Right ventricle myocardium superior (tissue), 1 donor: ENCODE measurements at regions not wholly inside any gene's neighbourhood (a gene's known extent, or its start where the extent isn't known, plus 50 kb on each side); places are given as distances from the start of the nearest gene placed in this dataset.
"Not testable (repeated sequence)": the region's sequence is repeated elsewhere in the genome, so short reads cannot be mapped to it uniquely, and the experiment has no call there.

Experiments used
- ATAC-seq: fragments of 200-7000 bp; cut with Tn5 transposase; one replicate; pipeline ENCODE4 v1.9.1; 2020; ENCODE audit warnings: mild to moderate bottlenecking; ENCODE audit not compliant: poor library complexity
- DNase-seq: peaks from one replicate; pipeline ENCODE4 v3.0.0-alpha.2; 2020
- intact Hi-C: fragments of 100-400 bp; cut with DNase I; formaldehyde crosslinking; loops from one replicate; pipeline ENCODE4 v1.11.2; 2022
- donor health status: DM: no; HTN: yes; CAD: no; lungs with severe emphysema.

DNA sequence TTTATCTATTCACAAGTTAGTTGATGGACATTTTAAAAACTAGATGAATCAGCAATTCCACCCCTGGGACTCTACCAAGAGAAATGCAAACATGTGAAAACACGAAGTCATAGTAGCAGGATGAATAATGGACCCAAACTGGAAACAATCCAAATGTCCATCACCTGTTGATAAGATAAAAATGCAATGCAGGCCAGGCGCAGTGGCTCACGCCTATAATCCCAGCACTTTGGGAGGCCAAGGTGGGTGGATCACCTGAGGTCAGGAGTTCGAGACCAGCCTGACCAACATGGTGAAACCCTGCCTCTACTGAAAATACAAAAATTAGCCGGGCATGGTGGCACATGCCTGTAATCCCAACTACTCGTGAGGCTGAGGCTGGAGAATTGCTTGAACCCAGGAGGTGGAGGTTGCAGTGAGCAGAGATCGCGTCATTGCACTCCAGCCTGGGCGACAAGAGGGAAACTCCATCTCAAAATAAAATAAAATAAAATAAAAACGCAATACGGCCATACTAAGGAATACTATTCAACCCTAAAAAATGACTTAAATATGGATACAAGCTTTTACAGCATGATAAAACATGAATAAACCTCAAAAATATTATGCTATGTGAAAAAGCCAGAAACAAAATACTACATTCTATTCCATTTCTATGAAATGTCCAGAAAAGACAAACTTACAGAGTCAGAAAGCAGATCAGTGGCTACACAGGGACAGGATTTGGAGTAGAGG is 61.6 kb upstream of the BACH2 start:
- ATAC-seq, DNase-seq, intact Hi-C loops: not testable (repeated sequence)

DNA sequence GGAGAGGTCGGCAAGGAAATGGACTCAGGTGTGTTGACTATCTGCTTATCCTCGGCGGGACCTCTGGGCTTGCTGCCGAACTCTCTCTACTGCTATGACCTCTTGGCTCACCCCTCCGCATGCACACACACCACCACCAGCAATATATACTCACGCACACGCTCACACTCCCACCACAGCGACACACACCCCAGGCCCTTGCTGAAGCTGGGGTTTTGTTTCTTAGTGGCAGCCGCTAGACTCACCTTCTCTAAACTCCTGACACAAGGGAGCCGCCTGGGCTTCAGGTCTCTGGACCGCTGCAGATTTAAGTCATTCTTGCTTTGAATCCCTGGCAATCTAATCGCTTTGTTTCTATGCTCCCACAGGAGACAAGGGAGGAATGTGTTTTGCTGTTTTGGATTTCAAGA is 59.4 kb upstream of the BACH2 start:
- intact Hi-C loops = no loop called here
- no peak for ATAC-seq
- DNase-seq = no peak

DNA sequence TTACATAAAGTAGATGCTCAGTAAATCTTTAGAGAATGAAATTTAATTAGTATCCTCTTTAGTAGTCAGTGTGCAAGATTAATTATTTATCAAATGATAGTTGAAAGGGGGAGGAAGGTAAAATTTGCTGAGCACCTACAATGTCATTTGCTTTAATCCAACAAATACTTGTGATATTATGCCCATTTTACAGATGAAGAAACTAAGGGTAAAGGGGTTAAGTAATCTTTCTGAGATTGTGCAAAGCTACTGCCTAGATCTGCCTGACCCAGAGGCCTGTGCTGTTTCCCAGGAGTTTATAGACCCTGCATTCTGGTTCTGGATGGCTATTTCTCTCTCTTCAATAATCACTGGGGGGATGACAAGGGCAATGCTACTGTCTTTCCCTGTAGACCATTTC is 58.3 kb upstream of the BACH2 start:
- no peak for DNase-seq
- no peak for ATAC-seq
- intact Hi-C loops = no loop called here

- DNase-seq (no peak), ATAC-seq (no peak)
- intact Hi-C loops = no loop called here
Observed at GRCh38 chr6:90351696-90352095, 55.1 kb upstream of the BACH2 start.

DNA sequence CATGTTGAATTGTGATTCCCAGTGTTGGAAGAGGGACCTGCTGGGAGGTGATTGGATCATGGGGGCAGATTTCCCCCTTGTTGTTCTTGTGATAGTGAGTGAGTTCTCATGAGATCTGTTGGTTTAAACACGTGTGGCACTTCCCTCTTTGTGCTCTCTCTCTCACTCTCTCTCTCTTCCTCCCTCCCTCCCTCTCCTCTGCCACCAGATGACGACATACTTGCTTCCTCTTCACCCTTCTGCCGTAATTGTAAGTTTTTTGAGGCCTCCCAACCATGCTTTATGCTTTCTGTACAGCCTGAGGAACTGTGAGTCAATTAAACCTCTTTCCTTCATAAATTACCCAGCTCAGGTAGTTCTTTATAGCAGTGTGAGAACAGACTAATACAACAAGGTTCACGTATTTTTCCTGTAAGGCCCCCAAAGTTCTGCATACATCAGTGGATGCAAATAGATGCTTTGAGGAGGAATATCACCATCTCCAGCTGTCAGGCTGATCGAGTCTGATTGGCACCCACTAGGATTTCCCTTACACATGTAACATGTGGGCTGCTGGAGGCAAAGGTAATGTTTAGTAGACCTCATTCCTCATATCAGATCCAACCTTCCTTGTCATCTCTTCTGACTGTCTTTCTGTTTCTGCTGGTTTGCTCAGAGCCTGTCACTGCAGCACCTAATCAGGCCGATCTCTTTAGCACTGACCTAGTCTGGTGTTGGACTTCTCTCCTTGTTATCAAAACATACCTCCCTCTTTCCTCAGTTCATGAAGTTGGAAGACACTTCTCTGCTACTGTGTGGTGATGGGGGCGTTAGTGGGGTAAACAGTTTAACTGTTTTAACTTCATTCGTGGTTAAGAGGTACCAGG is 54.3 kb upstream of the BACH2 start:
- no peak for DNase-seq
- intact Hi-C loops = no loop called here
- ATAC-seq = peak; percentile 39

DNA sequence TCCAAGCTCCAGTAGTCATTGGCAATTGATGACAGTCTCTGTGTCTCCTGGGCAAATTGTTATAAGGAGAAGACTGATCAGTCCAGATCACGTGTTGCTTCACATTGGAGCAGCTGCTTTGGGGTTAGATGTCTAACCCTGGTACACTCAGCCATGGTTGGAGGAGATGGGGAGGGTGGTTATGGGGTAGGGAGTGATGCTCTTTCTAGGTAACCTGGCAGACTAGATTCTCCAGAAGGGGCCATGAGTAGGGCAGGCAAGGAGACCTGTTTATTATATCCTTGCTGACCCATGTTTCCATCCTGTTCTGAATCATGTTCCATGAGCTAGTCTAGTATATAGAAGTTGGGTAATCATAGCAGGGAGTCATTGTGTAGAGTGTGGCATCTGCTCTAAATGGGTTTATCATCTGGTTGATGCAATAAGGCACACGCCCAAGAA is 50.8 kb upstream of the BACH2 start:
- intact Hi-C loops = no loop called here
- ATAC-seq (no peak), DNase-seq (no peak)

- ATAC-seq (no peak), DNase-seq (no peak)
- intact Hi-C loops = no loop called here
Observed at GRCh38 chr6:90346729-90347128, 50.1 kb upstream of the BACH2 start.
